Skeletal muscle cell (primary cell): ENCODE measurements at regions not wholly inside any gene's neighbourhood (a gene's known extent, or its start where the extent isn't known, plus 50 kb on each side); places are given as distances from the start of the nearest gene placed in this dataset.

Experiments used
- DNase-seq: peaks from one replicate; pipeline ENCODE4 v3.0.0-alpha.2; 2010; ENCODE audit warnings: low read depth
- H3K4me3 ChIP-seq: 2 replicates; pipeline ENCODE4 v1.5.1; 2011; ENCODE audit warnings: low read depth, mild to moderate bottlenecking, control low read depth, low read length, moderate library complexity

DNA sequence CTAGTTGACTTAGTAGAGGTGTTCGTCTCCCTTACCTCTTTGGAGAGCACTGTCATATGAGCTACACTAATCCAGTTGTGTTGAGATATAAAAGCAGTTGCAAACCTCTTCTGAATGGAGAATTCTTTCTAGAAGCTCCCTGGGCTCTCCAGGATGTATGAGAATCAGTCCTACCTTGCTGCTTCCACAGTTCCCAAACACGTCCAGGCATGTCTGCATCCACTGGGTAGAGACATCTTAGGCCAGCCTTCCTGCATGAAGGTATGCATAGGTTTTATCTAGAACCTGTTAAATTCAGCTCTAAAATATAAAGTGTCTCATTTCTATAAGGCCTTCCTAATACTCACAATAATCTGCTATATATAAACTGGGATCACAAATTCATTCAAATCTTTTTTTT, 297.7 kb downstream of the CDC5L start:
- H3K4me3 ChIP-seq: no peak overlapping the region
- no peak for DNase-seq

DNA sequence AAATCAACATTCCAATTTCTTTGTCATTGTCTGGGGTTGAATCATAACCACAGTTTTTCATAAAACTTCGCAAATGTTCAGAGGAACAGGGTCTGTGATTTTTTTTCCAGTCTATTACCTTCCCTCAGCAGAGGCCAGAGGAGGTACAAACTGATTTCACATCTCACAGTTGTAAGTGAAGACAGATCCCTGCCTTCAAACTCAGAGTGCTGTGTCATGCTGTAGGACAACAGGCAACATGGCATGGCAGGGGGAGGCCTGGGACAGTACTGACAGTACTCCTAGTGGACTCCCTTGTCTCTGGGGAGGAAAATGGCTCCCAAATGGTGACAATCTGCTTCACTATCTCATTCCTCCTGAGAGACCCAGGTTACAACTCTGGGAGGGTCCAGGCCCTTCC, 308.6 kb downstream of the CDC5L start:
- H3K4me3 ChIP-seq: no peak overlapping the region
- DNase-seq: peak; percentile 70

GRCh38 chr6:44696686-44697085, 309.2 kb downstream of the CDC5L start:
- DNase-seq: no peak
- no peak overlapping the region for H3K4me3 ChIP-seq

DNA sequence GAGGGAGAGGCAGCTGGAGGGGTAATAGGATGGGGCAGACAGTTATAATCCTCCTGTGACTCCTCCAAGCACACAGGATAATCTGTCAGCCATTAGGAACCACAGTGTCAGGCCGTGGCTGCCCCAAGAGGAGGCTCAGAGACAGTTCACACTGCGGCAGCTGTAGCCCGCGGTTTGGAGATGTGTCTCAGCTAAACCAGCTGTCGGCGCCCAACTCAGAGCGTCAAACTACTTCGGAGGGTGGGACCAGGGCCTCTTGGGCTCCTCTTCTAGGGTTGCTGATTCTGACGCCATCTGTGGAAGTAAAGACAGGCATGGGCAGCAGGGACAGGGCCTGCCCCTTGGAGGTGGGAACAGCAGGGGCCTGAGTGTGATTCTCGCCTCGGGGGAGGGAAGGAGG, 309.8 kb downstream of the CDC5L start:
- DNase-seq: peak; percentile 79
- H3K4me3 ChIP-seq: no peak overlapping the region

DNA sequence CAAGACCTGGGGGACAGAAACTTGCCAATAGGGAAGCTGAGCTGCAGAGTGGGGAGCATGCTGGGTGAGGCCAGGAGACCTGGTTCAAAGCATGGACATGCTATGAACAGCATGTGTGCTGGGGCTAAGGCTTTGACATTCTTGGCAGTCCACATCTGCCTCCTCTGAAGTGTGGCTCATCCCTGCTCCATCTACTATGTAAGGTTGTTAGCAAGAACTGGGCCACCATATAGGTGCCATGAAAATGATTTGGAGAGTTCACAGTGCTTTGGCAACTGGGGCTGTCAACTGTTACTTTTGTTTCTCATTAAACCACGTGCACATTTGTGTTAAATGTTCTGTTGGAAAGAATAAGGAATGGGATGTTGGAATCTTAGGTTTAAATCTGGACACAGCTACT, 311.1 kb downstream of the CDC5L start:
- no peak overlapping the region for H3K4me3 ChIP-seq
- no peak for DNase-seq

DNA sequence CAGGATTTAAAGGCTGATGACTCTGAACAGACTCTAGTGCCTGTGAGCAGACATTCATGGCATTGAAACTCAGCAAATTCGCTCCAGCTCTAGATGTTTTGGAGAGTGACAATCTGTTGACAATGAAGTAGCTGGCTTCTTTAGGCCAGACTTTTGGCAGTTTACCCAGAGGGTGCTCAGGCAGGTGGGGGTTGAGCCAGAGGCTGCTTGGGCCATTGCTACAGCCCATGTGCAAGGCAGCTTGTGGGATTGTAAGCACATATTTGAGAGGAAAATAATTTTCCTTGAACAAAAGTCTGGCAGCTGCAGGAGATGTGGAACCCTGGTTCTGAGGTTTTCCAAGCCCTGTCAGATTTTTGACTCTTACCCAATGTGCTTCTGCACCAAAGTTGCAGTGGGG, 311.6 kb downstream of the CDC5L start:
- H3K4me3 ChIP-seq: no peak overlapping the region
- DNase-seq: no peak

- no peak for DNase-seq
- no peak overlapping the region for H3K4me3 ChIP-seq
Observed at GRCh38 chr6:44699851-44700250, 312.3 kb downstream of the CDC5L start.

DNA sequence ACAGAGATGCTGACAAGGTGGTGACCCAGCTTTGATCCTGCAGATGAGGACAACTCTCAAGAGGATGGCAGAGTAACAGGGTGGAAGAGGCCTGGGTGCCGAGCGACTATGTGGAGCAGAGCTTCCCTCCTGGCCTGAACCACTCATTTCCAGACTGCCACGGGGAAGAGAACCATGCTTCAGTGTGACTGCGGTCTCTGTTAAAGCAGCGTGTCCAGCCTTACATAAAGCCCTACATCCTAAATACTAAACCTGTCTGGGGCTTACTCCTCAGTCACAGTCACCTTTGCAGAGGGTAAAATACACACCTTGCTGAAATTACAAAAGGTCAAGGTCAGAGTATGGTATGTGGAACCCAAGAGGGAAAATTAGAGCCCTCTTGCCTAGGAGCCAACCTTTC, 312.9 kb downstream of the CDC5L start:
- no peak for DNase-seq
- H3K4me3 ChIP-seq: no peak overlapping the region

DNA sequence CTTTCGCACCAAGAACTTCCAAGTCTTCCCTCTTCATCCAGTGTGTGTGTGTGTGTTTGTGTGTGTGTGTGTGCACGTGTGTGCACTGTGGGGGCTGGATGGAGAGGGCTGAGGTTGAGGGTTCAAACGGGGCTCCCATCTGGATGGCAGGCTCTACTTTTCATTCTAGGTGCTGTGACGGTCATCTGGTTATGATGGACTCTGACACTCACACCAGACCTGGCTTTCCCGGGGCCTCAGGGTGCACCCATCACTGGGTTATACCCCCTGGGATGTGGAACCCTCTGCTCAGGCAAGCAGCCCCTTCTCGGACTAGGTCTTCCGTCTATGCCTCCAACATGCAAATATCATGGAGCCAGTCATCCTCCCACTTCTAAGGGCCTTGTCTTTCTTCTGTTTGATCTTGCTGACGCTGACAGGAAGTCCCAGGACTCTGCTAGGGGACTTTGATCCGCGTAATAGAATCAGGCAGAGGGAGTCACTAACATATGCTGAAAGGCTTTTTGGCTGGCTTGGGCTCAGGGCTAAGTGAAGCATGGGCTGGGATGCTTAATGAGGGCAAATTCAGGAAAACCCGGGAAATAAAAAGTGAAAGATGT, 313.6 kb downstream of the CDC5L start:
- no peak overlapping the region for H3K4me3 ChIP-seq
- DNase-seq: no peak

GRCh38 chr6:44701637-44702101, 314.2 kb downstream of the CDC5L start:
- DNase-seq: no peak
- H3K4me3 ChIP-seq: no peak overlapping the region

DNA sequence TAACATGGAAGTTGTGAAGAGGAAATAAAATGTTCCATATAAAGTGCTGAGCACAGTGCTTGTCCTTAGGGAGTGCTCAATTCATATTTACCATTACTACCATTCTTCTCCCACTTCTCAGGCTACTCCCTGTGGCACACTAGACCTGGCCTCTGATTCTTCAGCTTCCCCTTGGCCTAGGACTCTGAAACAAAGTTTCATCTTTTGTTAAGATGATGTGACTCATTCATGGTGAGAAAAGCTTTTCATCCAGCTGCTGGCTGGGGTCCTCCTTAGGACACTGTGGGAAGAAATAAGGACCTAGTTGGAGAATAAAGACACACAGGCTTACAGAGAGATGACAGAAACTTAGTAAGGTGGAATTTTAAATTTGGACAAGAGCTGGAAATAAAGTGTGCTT, 314.8 kb downstream of the CDC5L start:
- no peak for DNase-seq
- no peak overlapping the region for H3K4me3 ChIP-seq

DNA sequence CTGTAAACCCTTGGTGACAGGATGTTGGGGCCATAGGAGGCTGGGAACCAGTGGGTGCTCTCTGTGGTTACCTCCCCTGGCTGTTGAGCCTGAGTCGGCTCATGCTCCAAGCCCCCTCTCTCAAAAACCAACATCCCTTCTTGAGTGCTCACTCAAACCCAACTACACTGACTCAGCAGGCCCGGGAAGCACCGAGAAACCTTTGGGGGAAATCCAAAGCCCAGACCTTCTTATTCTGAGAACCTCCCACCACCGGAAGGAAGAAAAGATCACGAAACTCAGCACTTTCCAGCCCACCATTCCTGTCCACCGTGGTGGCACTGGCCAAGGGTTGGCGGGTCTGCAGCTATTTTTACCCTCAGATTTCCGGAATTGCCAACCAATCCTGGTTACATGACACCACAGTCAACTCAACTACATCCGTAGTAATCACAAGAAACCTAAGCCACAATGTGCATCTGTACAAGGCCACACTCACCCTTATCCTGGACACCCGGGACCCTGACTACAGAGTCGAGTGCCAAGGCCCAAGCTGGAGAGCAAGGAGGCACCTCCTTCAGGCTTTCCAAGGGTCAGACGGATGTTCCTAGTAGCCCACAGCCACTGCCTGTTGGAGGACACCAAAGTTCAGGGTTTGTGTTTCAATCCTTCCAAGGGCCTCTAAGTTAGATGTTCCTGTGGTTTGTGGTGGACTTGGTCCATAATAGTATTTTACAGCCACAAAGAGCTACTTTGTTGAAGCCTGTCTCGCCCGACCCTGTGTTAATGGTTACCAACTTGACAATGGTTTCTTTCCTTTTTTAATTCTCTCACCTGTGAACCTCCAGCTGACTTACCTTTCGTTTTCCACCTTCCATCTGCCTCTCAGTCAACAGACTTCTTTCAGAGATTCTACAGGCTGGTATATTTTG, 317.0 kb downstream of the CDC5L start:
- DNase-seq: no peak
- H3K4me3 ChIP-seq: no peak overlapping the region

GRCh38 chr6:44705596-44705995, 318.1 kb downstream of the CDC5L start:
- H3K4me3 ChIP-seq: no peak overlapping the region
- DNase-seq: no peak

- no peak overlapping the region for H3K4me3 ChIP-seq
- DNase-seq: no peak
Observed at GRCh38 chr6:44706011-44706410, 318.5 kb downstream of the CDC5L start.

DNA sequence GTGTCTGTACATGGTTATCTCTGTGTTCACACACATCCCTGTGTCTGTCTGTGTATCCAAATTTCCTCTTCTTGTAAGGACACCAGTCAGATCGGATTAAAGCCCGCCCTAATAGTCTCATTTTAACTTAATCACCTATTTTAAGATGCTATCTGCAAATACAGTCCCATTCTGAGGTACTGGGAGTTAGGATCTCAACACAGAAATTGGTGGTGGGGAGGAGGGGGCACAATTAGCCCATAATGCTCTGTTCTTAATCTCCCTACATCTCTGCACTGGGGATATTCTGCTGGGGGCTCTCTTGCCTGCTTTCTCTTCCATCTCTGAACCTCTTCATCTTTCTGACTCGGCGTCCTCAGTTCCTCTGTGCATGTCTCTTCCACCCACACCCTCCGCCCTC, 320.7 kb downstream of the CDC5L start:
- DNase-seq: no peak
- H3K4me3 ChIP-seq: no peak overlapping the region

GRCh38 chr6:44712353-44713111, 325.0 kb downstream of the CDC5L start:
- H3K4me3 ChIP-seq: no peak overlapping the region
- no peak for DNase-seq

DNA sequence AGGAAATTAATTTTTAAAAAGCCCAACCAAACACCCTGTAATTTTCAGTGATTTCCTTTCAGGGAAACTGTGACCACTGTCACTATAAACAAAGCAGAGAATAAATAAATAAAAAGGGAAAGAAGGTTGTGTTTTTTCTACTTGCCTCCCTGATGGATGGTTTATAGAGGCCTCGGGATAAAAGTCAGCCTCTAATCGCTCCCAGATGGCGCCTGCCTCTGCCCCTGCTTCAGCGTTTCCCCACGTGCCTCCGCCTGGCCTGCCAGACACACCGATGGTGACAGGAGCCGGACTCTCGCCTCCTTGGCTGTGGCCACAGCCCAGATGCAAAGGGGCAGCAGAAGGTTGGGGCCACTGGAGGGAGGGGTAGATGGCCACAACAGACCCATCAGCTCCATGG, 327.7 kb downstream of the CDC5L start:
- no peak overlapping the region for H3K4me3 ChIP-seq
- no peak for DNase-seq

- DNase-seq: no peak
- no peak overlapping the region for H3K4me3 ChIP-seq
Observed at GRCh38 chr6:44715925-44716324, 328.4 kb downstream of the CDC5L start.

GRCh38 chr6:44717431-44717830, 329.9 kb downstream of the CDC5L start:
- no peak overlapping the region for H3K4me3 ChIP-seq
- no peak for DNase-seq

DNA sequence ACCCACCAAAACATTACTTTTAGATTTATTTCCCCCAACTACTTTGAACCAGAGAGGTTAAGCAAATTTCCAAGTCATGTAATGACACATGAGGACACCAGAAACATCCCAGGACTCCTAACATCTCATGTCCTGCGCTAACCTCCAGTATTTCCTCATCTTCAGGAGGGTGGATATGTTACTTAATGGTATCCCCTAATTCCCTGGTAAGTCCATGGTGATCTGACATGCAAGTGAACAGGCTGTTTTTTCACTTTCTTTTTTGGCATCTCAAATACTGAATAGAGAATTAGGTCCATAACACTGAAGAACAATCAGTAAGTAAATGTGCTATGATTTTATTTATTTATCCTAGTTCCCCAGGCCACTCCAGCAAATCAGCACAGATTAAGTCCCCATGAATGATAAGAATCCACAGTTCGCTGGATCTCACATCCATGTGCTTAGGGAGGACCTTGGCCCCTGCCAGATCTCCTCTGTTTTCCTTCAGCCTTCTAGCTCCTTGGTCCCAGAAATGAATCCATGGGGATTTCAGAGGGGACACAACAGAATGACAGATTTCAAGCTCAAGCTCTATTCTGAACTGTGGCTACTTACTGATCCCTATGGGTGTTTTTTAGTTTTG, 334.6 kb downstream of the CDC5L start:
- H3K4me3 ChIP-seq: no peak overlapping the region
- DNase-seq: no peak
